ENCODE measurements at regions not wholly inside any gene's neighbourhood (a gene's known extent, or its start where the extent isn't known, plus 50 kb on each side); places are given as distances from the start of the nearest gene placed in this dataset.
"Not testable (repeated sequence)": the region's sequence is repeated elsewhere in the genome, so short reads cannot be mapped to it uniquely, and the experiment has no call there.

- DNase-seq, result no peak
These were observed 84.1 kb upstream of the ASB18 start for GRCh38 chr2:236348279-236348678.

GRCh38 chr2:236348976-236349375 lies 84.8 kb upstream of the ASB18 start:
- DNase-seq, result no peak

DNA sequence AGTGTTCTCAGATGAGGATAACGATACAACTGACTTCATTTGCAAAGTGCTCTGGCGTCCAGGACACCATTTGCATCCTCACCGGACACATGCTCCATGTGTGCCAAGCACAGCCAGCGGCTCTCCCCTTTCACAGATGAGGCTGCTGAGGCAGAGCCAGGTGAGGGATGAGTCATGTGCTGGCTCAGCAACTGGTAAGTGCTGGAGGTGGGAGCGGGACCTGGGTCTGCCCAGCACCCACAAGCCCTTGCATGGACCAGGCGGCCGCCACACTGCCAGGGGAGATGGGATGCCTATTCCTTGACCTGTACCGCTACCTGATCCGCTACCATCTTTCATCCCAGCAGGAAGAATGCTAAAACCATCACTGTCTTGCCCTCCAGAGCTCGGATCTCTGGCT lies 86.2 kb upstream of the ASB18 start:
- DNase-seq, result no peak

- DNase-seq, result no peak
These were observed 87.8 kb upstream of the ASB18 start for GRCh38 chr2:236351966-236352525.

- peak; percentile 42 for DNase-seq
These were observed 88.8 kb upstream of the ASB18 start for GRCh38 chr2:236352761-236353593.

DNA sequence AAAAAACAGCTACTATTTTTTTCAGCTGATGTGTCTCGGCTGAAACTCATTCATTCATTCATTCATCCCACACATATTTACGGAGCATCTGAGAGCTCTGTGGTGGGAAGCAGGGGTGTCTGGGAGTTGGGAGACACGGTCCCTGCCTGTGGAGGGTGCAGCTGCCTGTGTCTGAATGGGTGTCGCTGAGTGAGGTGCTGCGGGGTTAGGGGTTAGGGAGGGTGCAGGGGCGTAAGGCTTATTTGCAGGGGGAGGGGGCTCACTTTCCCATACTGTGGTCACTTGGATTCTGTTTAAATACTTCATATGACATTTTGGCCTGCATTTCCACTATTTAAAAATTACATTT lies 89.4 kb upstream of the ASB18 start:
- DNase-seq, result no peak

GRCh38 chr2:236354056-236354940 lies 90.1 kb upstream of the ASB18 start:
- no peak for DNase-seq

GRCh38 chr2:236354973-236355595 lies 90.9 kb upstream of the ASB18 start:
- DNase-seq, result no peak

GRCh38 chr2:236355911-236356310 lies 91.7 kb upstream of the ASB18 start:
- no peak for DNase-seq

DNA sequence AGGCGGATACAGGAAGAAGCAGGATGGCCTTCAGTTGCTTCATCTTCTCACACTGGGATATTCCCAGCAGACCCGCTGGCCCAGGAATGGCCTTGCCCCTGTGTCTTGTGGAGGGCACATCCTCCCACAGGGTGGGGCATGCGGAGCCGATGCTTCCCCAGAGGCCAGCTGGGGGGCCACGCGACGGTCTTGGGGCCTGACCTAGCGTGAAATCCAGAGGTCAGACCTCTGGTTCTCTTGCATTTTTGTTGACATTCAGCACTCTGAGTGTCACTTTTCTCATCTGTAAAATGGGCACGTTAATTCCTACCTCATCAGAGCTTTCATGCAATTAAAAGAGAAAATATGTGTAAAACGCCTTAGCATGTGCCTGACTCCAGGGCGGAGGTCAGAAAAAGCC lies 92.1 kb upstream of the ASB18 start:
- not testable (repeated sequence) for DNase-seq

DNA sequence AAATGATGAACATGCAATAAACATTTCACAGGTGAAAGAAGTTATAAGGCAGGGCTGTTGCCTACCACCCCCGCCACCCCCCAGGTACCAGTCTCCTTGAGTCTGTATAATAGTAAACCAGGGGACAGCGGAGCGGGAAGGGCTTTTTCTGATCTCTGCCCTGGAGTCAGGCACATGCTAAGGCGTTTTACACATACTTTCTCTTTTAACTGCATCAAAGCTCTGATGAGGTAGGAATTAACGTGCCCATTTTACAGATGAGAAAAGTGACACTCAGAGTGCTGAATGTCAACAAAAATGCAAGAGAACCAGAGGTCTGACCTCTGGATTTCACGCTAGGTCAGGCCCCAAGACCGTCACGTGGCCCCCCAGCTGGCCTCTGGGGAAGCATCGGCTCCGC lies 94.3 kb upstream of the ASB18 start:
- not testable (repeated sequence) for DNase-seq

DNA sequence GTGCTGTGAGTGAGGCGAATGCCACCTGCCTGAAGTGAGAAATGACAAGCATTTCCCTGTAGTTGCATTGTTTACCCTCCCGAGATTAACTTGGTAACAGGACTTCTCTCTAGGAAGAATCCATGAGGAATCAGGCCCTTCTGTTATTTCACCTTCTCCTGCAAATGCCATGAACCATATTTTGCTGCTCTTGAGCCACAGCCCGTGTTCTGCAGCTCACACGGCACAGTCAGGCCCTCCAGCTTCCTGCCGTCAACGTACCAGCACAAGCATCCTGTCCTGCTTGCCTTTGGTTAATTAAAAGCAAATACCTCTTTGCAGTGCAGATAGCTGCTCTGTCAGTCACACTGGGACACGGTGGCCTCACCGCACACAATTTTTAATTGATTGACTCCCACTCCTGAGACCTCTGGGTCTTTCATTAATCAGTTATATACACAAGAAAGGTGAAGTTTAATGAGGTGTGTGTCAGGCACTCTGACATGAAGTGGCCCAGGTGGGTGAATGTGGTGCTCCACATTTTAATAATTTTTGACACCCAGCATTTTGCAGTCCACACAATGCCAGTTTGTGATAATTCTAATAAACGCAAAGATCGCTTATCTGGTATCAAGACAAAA lies 95.3 kb upstream of the ASB18 start:
- no peak for DNase-seq

GRCh38 chr2:236360496-236360895 lies 96.3 kb upstream of the ASB18 start:
- no peak for DNase-seq

- no peak for DNase-seq
These were observed 99.6 kb upstream of the ASB18 start for GRCh38 chr2:236363711-236364277.

DNA sequence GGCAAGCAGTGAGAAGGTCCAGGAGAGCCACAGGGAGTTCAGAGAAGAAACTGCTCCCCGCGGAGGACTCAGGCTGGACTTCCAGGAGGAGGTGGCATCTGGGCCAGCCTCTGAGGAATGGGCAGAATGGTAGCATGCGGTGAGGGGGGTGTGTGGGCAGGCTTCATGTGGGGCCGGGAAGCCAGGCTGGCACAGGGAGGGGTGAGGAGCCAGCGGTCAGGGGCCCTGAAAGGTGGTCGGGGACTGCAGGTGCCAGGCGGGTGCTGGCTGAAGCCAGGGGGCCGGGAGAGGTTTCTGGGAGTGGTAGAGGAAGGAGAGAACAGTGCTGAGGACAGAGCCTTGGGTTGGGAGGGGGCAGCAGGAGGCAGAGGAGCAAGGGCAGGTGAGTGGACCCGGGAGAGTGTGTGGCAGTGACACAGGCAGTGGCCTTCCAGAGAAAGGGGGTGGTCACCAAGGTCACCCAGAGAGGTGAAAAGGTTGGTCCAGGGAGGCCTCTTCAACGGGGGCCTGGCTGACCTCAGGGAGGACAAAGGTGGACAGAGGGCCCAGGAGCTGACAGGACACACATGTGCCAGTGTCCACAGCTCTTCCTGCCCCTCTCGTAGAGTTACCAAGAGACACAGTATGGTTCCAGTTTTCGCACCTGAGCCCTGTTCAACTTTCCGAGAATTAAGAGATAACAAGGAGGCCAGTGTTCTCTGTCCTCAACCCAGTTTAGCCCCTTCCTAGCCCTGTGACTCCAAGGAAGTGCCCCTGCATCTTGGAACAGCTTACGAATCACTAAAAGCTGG lies 101.2 kb upstream of the ASB18 start:
- no peak for DNase-seq

DNA sequence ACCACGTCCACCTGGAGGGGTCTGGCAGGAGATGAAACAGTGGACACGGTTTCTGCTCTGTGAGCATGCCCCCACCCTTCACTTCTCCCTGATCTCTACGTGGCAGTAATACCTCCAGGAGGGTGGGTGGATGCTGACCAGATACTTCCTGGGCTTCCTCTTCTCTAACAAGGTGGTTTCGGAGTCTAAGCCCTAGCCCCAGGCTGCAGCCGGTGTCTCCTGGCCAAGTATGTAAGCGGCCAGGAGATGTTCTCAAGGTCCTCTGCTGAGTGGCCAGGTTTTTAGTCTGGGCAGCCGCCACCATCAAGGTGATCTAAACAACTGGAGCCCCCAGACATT lies 101.8 kb upstream of the ASB18 start:
- no peak for DNase-seq

- no peak for DNase-seq
These were observed 102.2 kb upstream of the ASB18 start for GRCh38 chr2:236366397-236366796.

DNA sequence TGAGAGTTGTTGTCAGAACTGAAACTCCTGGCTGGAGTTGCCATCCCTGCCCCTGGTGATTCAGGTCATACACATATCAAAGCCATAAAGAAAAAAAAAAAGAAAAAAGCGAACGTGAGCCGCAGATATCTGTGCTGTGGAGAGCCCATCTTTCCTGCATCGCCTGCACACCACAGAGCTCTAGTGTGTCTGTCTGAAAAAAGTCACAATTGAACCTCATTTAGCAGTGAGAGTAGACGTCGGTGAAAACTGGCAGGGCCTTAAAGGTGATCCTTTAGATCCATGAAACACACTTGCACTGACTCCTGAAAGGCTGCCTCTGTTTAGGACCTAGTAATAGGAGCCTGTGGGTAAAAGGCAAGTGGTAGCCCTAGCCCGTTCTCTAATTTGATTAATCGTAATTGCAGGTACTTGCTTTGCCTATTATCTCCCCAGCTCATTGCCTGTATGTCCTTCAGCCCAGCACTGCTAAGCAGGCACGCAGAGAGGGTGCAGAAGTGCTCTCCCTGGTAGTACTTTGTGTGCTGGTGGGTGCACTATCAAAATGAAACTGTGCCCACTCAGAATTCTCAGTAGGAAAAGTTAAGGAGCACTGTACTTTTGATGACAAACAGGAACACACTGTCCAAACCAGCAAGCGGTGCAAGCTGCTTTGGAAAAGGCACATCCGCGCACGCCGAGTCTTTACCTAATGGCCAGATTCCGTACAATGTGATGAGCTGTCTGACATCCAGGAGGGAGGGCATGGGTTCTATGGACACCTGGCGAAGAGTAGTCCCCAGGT lies 103.5 kb upstream of the ASB18 start:
- DNase-seq, result no peak

GRCh38 chr2:236369661-236370062 lies 105.5 kb upstream of the ASB18 start:
- no peak for DNase-seq

- DNase-seq, result no peak
These were observed 106.7 kb upstream of the ASB18 start for GRCh38 chr2:236370847-236371409.

Measured in NCI-H1694 treated with DMSO at 0.1 percent for 48 hours (cell line).